H9 (cell line): ENCODE measurements at regions not wholly inside any gene's neighbourhood (a gene's known extent, or its start where the extent isn't known, plus 50 kb on each side); places are given as distances from the start of the nearest gene placed in this dataset.

Experiments used
- DNase-seq: peaks from one replicate; pipeline ENCODE4 v3.0.0-alpha.2; 2017
- H2AFZ ChIP-seq: one replicate; pipeline ENCODE4 v1.6.1; 2013; ENCODE audit warnings: mild to moderate bottlenecking, low read length, control low read depth, moderate library complexity
- H2AK5ac ChIP-seq: 2 replicates; pipeline ENCODE4 v1.6.1; 2013; ENCODE audit warnings: low read length, control low read depth, mixed read lengths; ENCODE audit not compliant: insufficient read length
- H2BK120ac ChIP-seq: one replicate; pipeline ENCODE4 v1.6.1; 2013; ENCODE audit warnings: low read depth, mild to moderate bottlenecking, low read length, control low read depth, inconsistent platforms; ENCODE audit not compliant: poor library complexity, severe bottlenecking
- H2BK12ac ChIP-seq: 2 replicates; pipeline ENCODE4 v1.6.1; 2013; ENCODE audit warnings: low read length, control low read depth, mixed read lengths, low read depth; ENCODE audit not compliant: insufficient read length
- H2BK15ac ChIP-seq: 2 replicates; pipeline ENCODE4 v1.6.1; 2013; ENCODE audit warnings: low read depth, low read length, control low read depth
- H2BK20ac ChIP-seq: one replicate; pipeline ENCODE4 v1.6.1; 2013; ENCODE audit warnings: low read depth, mild to moderate bottlenecking, low read length, control low read depth, inconsistent platforms; ENCODE audit not compliant: poor library complexity, severe bottlenecking
- H2BK5ac ChIP-seq: 2 replicates; pipeline ENCODE4 v1.6.1; 2013; ENCODE audit warnings: low read length, control low read depth, mixed read lengths; ENCODE audit not compliant: insufficient read length
- H3K14ac ChIP-seq: 2 replicates; pipeline ENCODE4 v1.6.1; 2013; ENCODE audit warnings: low read length, control low read depth; ENCODE audit not compliant: insufficient read depth
- H3K18ac ChIP-seq: 2 replicates; pipeline ENCODE4 v1.6.1; 2013; ENCODE audit warnings: low read depth, mild to moderate bottlenecking, mixed read lengths, low read length, control low read depth; ENCODE audit not compliant: insufficient read length
- H3K23ac ChIP-seq: 2 replicates; pipeline ENCODE4 v1.6.1; 2013; ENCODE audit warnings: low read length, control low read depth, mixed read lengths, low read depth; ENCODE audit not compliant: insufficient read length
- H3K23me2 ChIP-seq: 2 replicates; pipeline ENCODE4 v1.6.1; 2013; ENCODE audit warnings: low read depth, mild to moderate bottlenecking, mixed read lengths, low read length, control low read depth; ENCODE audit not compliant: insufficient read length, poor library complexity, severe bottlenecking
- H3K27ac ChIP-seq: 2 replicates; pipeline ENCODE4 v1.5.1; 2013; ENCODE audit warnings: low read length, control low read depth, mixed read lengths, low read depth; ENCODE audit not compliant: insufficient read length
- H3K27me3 ChIP-seq: 2 replicates; pipeline ENCODE4 v1.6.1; 2013; ENCODE audit warnings: low read length, control low read depth, inconsistent platforms; ENCODE audit not compliant: insufficient read depth
- H3K4ac ChIP-seq: 2 replicates; pipeline ENCODE4 v1.6.1; 2013; ENCODE audit warnings: low read depth, mild to moderate bottlenecking, control low read depth, inconsistent platforms, low read length, moderate library complexity
- H3K4me1 ChIP-seq: 2 replicates; pipeline ENCODE4 v1.6.1; 2013; ENCODE audit warnings: low read length, control low read depth, inconsistent platforms; ENCODE audit not compliant: insufficient read depth
- H3K4me2 ChIP-seq: 2 replicates; pipeline ENCODE4 v1.6.1; 2013; ENCODE audit warnings: low read length, control low read depth, mixed read lengths; ENCODE audit not compliant: insufficient read length, insufficient read depth
- H3K56ac ChIP-seq: 2 replicates; pipeline ENCODE4 v1.6.1; 2013; ENCODE audit warnings: low read depth, mild to moderate bottlenecking, mixed read lengths, low read length, control low read depth; ENCODE audit not compliant: insufficient read length
- H3K79me1 ChIP-seq: 2 replicates; pipeline ENCODE4 v1.6.1; 2013; ENCODE audit warnings: low read depth, mild to moderate bottlenecking, moderate library complexity, low read length, control low read depth, inconsistent platforms; ENCODE audit not compliant: insufficient read depth, poor library complexity, severe bottlenecking
- H3K79me2 ChIP-seq: 2 replicates; pipeline ENCODE4 v1.6.1; 2013; ENCODE audit warnings: low read length, control low read depth, inconsistent platforms; ENCODE audit not compliant: insufficient read depth
- H3K9ac ChIP-seq: 2 replicates; pipeline ENCODE4 v1.6.1; 2013; ENCODE audit warnings: low read length, control low read depth, mixed read lengths; ENCODE audit not compliant: insufficient read length; ENCODE audit errors: extremely low read depth
- H3K9me3 ChIP-seq: one replicate; pipeline ENCODE4 v1.6.1; 2013; ENCODE audit warnings: low read depth, low read length, inconsistent platforms; ENCODE audit not compliant: control insufficient read depth
- H3T11ph ChIP-seq: one replicate; pipeline ENCODE4 v1.6.1; 2013; ENCODE audit warnings: mild to moderate bottlenecking, low read length, control low read depth, inconsistent platforms
- H4K20me1 ChIP-seq: one replicate; pipeline ENCODE4 v1.6.1; 2013; ENCODE audit not compliant: control insufficient read depth, insufficient read length, insufficient read depth
- H4K5ac ChIP-seq: 2 replicates; pipeline ENCODE4 v1.6.1; 2013; ENCODE audit warnings: low read depth, mild to moderate bottlenecking, mixed read lengths, low read length, control low read depth; ENCODE audit not compliant: insufficient read length
- H4K8ac ChIP-seq: replicated peaks from 2 replicates; pipeline ENCODE4 v1.6.1; 2013; ENCODE audit warnings: low read length, control low read depth, mixed read lengths, low read depth; ENCODE audit not compliant: insufficient read length
- H4K91ac ChIP-seq: 2 replicates; pipeline ENCODE4 v1.6.1; 2013; ENCODE audit warnings: low read depth, mild to moderate bottlenecking, moderate library complexity, mixed read lengths, low read length, control low read depth; ENCODE audit not compliant: insufficient read length
- H3K27ac Mint-ChIP-seq, 3 experiments: 2 replicates in 2 of 3; 3 replicates in 1 of 3; pipeline ENCODE4 v1.8.0; 2020 to 2021; ENCODE audit warnings: mixed read lengths in 3 of 3, mild to moderate bottlenecking in 1 of 3, moderate library complexity in 1 of 3
- H3K27me3 Mint-ChIP-seq: 2 replicates; pipeline ENCODE4 v1.8.0; 2021; ENCODE audit warnings: low read depth, mild to moderate bottlenecking, moderate library complexity, mixed read lengths
- H3K36me3 Mint-ChIP-seq, 3 experiments: 2 replicates in 2 of 3; 3 replicates in 1 of 3; pipeline ENCODE4 v1.8.0; 2020 to 2021; ENCODE audit warnings: low read depth in 3 of 3, mixed read lengths in 3 of 3; ENCODE audit not compliant: insufficient read depth in 1 of 3
- H3K4me1 Mint-ChIP-seq, 2 experiments: 2 replicates each; pipeline ENCODE4 v1.8.0; 2020; ENCODE audit warnings: mixed read lengths in 2 of 2
- H3K4me3 Mint-ChIP-seq, 2 experiments: 2 replicates in 1 of 2; 3 replicates in 1 of 2; pipeline ENCODE4 v1.8.0; 2020 to 2021; ENCODE audit warnings: mild to moderate bottlenecking in 2 of 2, mixed read lengths in 2 of 2, moderate library complexity in 1 of 2
- H3K9me3 Mint-ChIP-seq, 2 experiments: 2 replicates in 1 of 2; 3 replicates in 1 of 2; pipeline ENCODE4 v1.8.0; 2020; ENCODE audit warnings: mild to moderate bottlenecking in 2 of 2, mixed read lengths in 2 of 2, moderate library complexity in 1 of 2
- CTCF ChIP-seq: fragments of 200-600 bp; sonication (generic); conservative IDR thresholded peaks from 3 replicates; pipeline ENCODE4 v1.8.0; 2021; ENCODE audit warnings: antibody characterized with exemption, mild to moderate bottlenecking
- WGBS: extraction: QIAGEN DNeasy Blood & Tissue Kit; methylation state at CpG from one replicate; pipeline ENCODE4 v1.1.7; 2013; ENCODE audit warnings: missing lambda C conversion rate, low lambda C conversion rate, mixed read lengths; ENCODE audit not compliant: insufficient read length; ENCODE audit errors: extremely low coverage; 5-methylcytosine and 5-hydroxymethylcytosine counted together

DNA sequence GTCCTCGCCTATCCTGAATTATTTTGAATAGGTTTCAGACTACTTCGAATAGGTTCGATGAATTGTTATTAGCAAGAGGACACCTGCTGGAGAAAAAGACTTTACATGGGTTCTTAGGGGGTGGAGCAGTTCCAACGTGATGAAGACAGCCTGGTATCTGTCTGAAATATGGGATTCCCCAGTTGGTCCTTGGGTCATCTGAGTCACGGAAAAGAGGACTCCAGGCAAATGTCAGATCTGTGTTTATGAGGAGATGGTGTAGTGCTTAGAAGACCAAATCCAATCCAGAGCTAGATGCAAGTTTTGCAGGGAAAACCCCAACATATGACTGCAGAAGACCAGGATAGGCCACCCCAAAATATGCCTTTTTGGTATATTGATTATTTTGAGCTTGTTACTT lies 98.9 kb upstream of the IGSF10 start:
- Histone ChIP-seq H3K23ac (no peak overlapping the region), H3K4me1 (no peaks in the 10 kb centered on the region; the same call in 1 of the 2 replicates)
- WGBS: no CpG with 5 or more reads among the region's 5 CpGs

More for the DNA sequence above, 98.9 kb upstream of the IGSF10 start:
- no peak overlapping the region for H4K91ac ChIP-seq
- no peak overlapping the region for H2AK5ac ChIP-seq
- no peak overlapping the region for H3K56ac ChIP-seq
- no peak overlapping the region for H2AFZ ChIP-seq
- no peaks in the 10 kb centered on the region for H3K9me3 Mint-ChIP-seq
- no peaks in the 10 kb centered on the region for H3K79me1 ChIP-seq
- DNase-seq: no peak
- H2BK5ac ChIP-seq: no peak overlapping the region
- no peaks in the 10 kb centered on the region for H3K79me2 ChIP-seq
- H3K23me2 ChIP-seq: no peaks in the 10 kb centered on the region
- no peak for TF ChIP-seq CTCF
- H3K4me1 Mint-ChIP-seq: peaks cover 6% of the 10 kb centered on the region in 2 experiments
- no peaks in the 10 kb centered on the region for H3K9me3 ChIP-seq
- no peak overlapping the region for H3T11ph ChIP-seq
- H3K27me3 Mint-ChIP-seq: no peaks in the 10 kb centered on the region
- peaks cover 0 to 2% (median 0%) of the 10 kb centered on the region in 3 experiments; a peak in 1 of 7 replicates for H3K36me3 Mint-ChIP-seq
- H3K27me3 ChIP-seq: no peaks in the 10 kb centered on the region
- H3K9ac ChIP-seq: no peak overlapping the region
- H2BK20ac ChIP-seq: no peak overlapping the region
- H2BK120ac ChIP-seq: no peak overlapping the region
- no peak overlapping the region for H4K5ac ChIP-seq
- no peak overlapping the region for H3K27ac Mint-ChIP-seq
- no peak overlapping the region for H3K4me2 ChIP-seq
- H3K27ac ChIP-seq: no peak overlapping the region
- H2BK15ac ChIP-seq: no peak overlapping the region
- H3K4ac ChIP-seq: no peak overlapping the region
- H3K18ac ChIP-seq: no peak overlapping the region
- no peak overlapping the region for H3K4me3 Mint-ChIP-seq
- no peak overlapping the region for H3K14ac ChIP-seq
- no peak overlapping the region for H4K8ac ChIP-seq
- H2BK12ac ChIP-seq: no peak overlapping the region
- no peaks in the 10 kb centered on the region for H4K20me1 ChIP-seq
